Activated T-cell treated with anti-CD3 and anti-CD28 coated beads for 24 hours (primary cell): ENCODE measurements at regions not wholly inside any gene's neighbourhood (a gene's known extent, or its start where the extent isn't known, plus 50 kb on each side); places are given as distances from the start of the nearest gene placed in this dataset.

Experiments
- DNase-seq: peaks from one replicate; pipeline ENCODE4 v3.0.0-alpha.2; 2020; ENCODE audit warnings: low read depth

- no peak for DNase-seq
These were observed 250.1 kb upstream of the SATB1 start for GRCh38 chr3:18675197-18675596.

- DNase-seq = no peak
These were observed 247.4 kb upstream of the SATB1 start for GRCh38 chr3:18672561-18672960.

- DNase-seq = no peak
These were observed 245.6 kb upstream of the SATB1 start for GRCh38 chr3:18670759-18671158.

- DNase-seq = no peak
These were observed 244.2 kb upstream of the SATB1 start for GRCh38 chr3:18669374-18669773.

GRCh38 chr3:18667552-18667951, 242.4 kb upstream of the SATB1 start:
- DNase-seq = no peak

- no peak for DNase-seq
These were observed 241.5 kb upstream of the SATB1 start for GRCh38 chr3:18666655-18667054.

GRCh38 chr3:18660059-18660458, 234.9 kb upstream of the SATB1 start:
- no peak for DNase-seq

GRCh38 chr3:18657858-18658820, 233.0 kb upstream of the SATB1 start:
- no peak for DNase-seq

GRCh38 chr3:18656866-18657265, 231.7 kb upstream of the SATB1 start:
- DNase-seq = no peak

- no peak for DNase-seq
These were observed 231.3 kb upstream of the SATB1 start for GRCh38 chr3:18656410-18656809.

GRCh38 chr3:18655827-18656226, 230.7 kb upstream of the SATB1 start:
- DNase-seq = no peak

- no peak for DNase-seq
These were observed 227.6 kb upstream of the SATB1 start for GRCh38 chr3:18652781-18653180.

GRCh38 chr3:18650731-18651130, 225.6 kb upstream of the SATB1 start:
- DNase-seq = no peak

GRCh38 chr3:18649666-18650363, 224.7 kb upstream of the SATB1 start:
- DNase-seq = peak; percentile 52

GRCh38 chr3:18648868-18649462, 223.8 kb upstream of the SATB1 start:
- no peak for DNase-seq

- no peak for DNase-seq
These were observed 223.0 kb upstream of the SATB1 start for GRCh38 chr3:18648159-18648558.

GRCh38 chr3:18645619-18646018, 220.5 kb upstream of the SATB1 start:
- DNase-seq = peak; percentile 28

GRCh38 chr3:18643281-18643680, 218.1 kb upstream of the SATB1 start:
- DNase-seq = no peak

- no peak for DNase-seq
These were observed 216.8 kb upstream of the SATB1 start for GRCh38 chr3:18641916-18642315.

GRCh38 chr3:18635215-18635614, 210.1 kb upstream of the SATB1 start:
- no peak for DNase-seq

GRCh38 chr3:18634461-18634860, 209.3 kb upstream of the SATB1 start:
- DNase-seq = no peak

- DNase-seq = no peak
These were observed 207.9 kb upstream of the SATB1 start for GRCh38 chr3:18633002-18633401.

GRCh38 chr3:18630295-18630694, 205.2 kb upstream of the SATB1 start:
- DNase-seq = no peak
